GM12891 (cell line): ENCODE measurements at regions not wholly inside any gene's neighbourhood (a gene's known extent, or its start where the extent isn't known, plus 50 kb on each side); places are given as distances from the start of the nearest gene placed in this dataset.
"Not testable (repeated sequence)": the region's sequence is repeated elsewhere in the genome, so short reads cannot be mapped to it uniquely, and the experiment has no call there.

Experiments used
- DNase-seq: peaks from one replicate; pipeline ENCODE4 v3.0.0; 2011; ENCODE audit warnings: low spot score; ENCODE audit not compliant: insufficient read length
- FAIRE-seq: peaks from 2 replicates; lab custom pipeline; 2011; peaks lifted over from hg19 to GRCh38; lab: Jason Lieb, UNC
- PAX5 ChIP-seq: IDR thresholded peaks from 2 replicates; pipeline ENCODE4 v1.6.1; 2011; ENCODE audit warnings: low read length, moderate library complexity, mild to moderate bottlenecking; ENCODE audit not compliant: insufficient read depth, severe bottlenecking
- POLR2A ChIP-seq: IDR thresholded peaks from 2 replicates; pipeline ENCODE4 v1.6.1; 2011; ENCODE audit warnings: low read depth, low read length, control low read depth
- POLR2AphosphoS5 ChIP-seq: IDR thresholded peaks from 2 replicates; pipeline ENCODE4 v1.6.1; 2011; ENCODE audit warnings: low read depth, low read length, control low read depth
- POU2F2 ChIP-seq: IDR thresholded peaks from 2 replicates; pipeline ENCODE4 v1.6.1; 2011; ENCODE audit warnings: low read depth, mild to moderate bottlenecking, control low read depth, low read length, moderate library complexity
- SPI1 ChIP-seq: IDR thresholded peaks from 2 replicates; pipeline ENCODE4 v1.6.1; 2011; ENCODE audit warnings: low read depth, low read length, control low read depth
- TAF1 ChIP-seq: IDR thresholded peaks from 2 replicates; pipeline ENCODE4 v1.6.1; 2011; ENCODE audit warnings: low read depth, low read length, control low read depth

- no peak for TF ChIP-seq POU2F2
- no peak for TF ChIP-seq POLR2A
- TF ChIP-seq POLR2AphosphoS5, result no peak
- no peak for TF ChIP-seq TAF1
- no peak for TF ChIP-seq PAX5
- TF ChIP-seq SPI1, result no peak
- DNase-seq (no peak), FAIRE-seq (no peak)
Observed at GRCh38 chr3:20945892-20946291, 759.9 kb upstream of the SGO1 start.

DNA sequence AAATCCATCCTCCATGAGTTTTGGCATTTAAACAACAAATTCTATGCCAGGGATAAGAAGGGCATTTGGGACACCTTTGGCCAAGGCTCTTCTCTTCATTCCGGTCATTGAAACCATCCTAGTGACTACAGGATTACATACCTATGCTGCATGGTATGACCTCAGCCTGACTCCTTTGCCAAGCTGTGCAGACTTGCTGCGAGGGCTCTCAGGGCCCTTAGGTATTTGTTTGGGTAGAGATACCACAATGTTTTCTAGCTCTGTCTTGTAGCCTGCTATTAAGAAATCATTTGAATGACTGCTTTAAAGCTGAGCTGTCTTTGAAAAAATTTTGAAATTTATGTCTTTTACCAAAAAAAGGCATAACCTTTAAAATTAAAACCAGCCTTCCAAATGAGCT, 749.8 kb upstream of the SGO1 start:
- FAIRE-seq (no peak), DNase-seq (no peak)

DNA sequence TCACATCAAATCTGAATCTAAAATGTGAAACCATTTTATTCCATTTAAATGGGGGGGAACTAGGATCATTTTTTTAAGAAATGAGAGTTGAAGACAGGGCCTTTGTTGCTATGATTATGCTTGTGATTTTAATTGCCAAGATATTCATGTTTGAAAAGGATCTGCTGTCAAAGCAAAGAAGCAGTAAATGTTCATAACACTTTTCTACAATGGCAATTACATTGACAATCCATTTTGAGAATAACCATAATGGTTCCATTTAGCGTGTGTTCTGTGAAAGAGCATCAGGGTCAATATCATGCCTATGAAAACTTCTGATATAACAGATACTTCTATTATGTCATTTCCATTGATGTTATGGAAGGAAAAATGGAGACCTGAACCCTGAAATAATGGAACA, 745.8 kb upstream of the SGO1 start:
- no peak for DNase-seq
- TF ChIP-seq POU2F2 (no peak), TAF1 (no peak), PAX5 (no peak), SPI1 (no peak), POLR2AphosphoS5 (no peak), POLR2A (no peak)
- no peak for FAIRE-seq

More for the DNA sequence above, 749.8 kb upstream of the SGO1 start:
- no peak for TF ChIP-seq POLR2A
- no peak for TF ChIP-seq SPI1
- no peak for TF ChIP-seq POLR2AphosphoS5
- TF ChIP-seq PAX5, result no peak
- TF ChIP-seq TAF1, result no peak
- no peak for TF ChIP-seq POU2F2

GRCh38 chr3:20930034-20930433, 744.0 kb upstream of the SGO1 start:
- no peak for TF ChIP-seq PAX5
- TF ChIP-seq TAF1, result no peak
- no peak for TF ChIP-seq POU2F2
- no peak for TF ChIP-seq POLR2AphosphoS5
- no peak for TF ChIP-seq SPI1
- TF ChIP-seq POLR2A, result no peak
- no peak for FAIRE-seq
- no peak for DNase-seq

GRCh38 chr3:20924646-20925385, 738.8 kb upstream of the SGO1 start:
- no peak for FAIRE-seq
- TF ChIP-seq POLR2AphosphoS5, result no peak
- DNase-seq, result no peak

- not testable (repeated sequence) for DNase-seq, FAIRE-seq
Observed at GRCh38 chr3:20921112-20921511, 735.1 kb upstream of the SGO1 start.

- FAIRE-seq, result no peak
- no peak for DNase-seq
- TF ChIP-seq SPI1, result no peak
- TF ChIP-seq POLR2A, result no peak
- TF ChIP-seq PAX5, result no peak
- no peak for TF ChIP-seq TAF1
- TF ChIP-seq POU2F2, result no peak
Observed at GRCh38 chr3:20916951-20917606, 731.1 kb upstream of the SGO1 start.

DNA sequence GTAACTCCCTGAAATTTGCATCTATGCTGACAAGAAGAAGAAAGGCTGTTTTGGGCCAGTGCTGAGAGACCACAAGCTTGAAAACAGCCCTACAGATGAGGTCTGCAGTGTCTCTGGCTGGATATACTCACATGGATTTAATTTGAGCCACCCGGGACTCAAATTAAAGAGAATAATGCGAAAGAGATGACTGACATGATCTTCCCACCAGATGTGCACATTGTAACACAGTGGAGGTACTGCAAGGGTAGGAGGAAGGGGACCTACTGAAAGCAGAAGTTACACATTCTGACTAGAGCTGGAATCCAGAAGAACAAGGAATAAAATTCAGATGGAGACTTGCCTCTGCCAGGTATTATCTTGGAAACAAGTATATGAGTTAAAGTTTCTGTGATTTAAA, 728.3 kb upstream of the SGO1 start:
- no peak for DNase-seq
- FAIRE-seq, result no peak

GRCh38 chr3:20912406-20912805, 726.4 kb upstream of the SGO1 start:
- TF ChIP-seq PAX5 (no peak), POLR2A (no peak), POLR2AphosphoS5 (no peak), POU2F2 (no peak), TAF1 (no peak), SPI1 (no peak)
- FAIRE-seq (no peak), DNase-seq (no peak)

More for the DNA sequence above, 728.3 kb upstream of the SGO1 start:
- TF ChIP-seq POLR2AphosphoS5, result no peak
- TF ChIP-seq SPI1, result no peak
- no peak for TF ChIP-seq POLR2A
- TF ChIP-seq TAF1, result no peak
- no peak for TF ChIP-seq POU2F2
- no peak for TF ChIP-seq PAX5

DNA sequence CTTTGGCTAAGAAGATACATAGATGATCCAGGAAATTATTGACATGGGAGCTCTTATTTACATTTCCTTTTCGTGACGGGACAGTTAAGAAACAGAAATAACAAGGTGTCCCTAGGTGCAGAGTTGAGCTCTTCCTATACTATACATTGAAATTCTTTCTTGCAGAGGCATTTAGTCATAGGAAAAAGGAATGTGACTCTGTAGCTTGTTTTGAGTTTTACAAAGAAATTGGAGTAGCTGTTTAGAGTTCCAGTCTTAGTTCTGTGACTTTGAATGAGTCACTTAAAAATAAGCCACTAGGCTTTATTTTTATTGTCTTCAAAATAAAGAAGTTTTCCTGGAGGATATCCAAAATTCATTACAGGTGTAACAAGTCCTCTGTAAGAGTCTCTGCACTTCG, 723.5 kb upstream of the SGO1 start:
- no peak for DNase-seq
- FAIRE-seq, result no peak
- TF ChIP-seq POLR2A (no peak), POLR2AphosphoS5 (no peak), SPI1 (no peak), TAF1 (no peak), PAX5 (no peak), POU2F2 (no peak)
